Transverse colon (tissue), 4 donors: ENCODE measurements at regions not wholly inside any gene's neighbourhood (a gene's known extent, or its start where the extent isn't known, plus 50 kb on each side); places are given as distances from the start of the nearest gene placed in this dataset.

Experiments
- EP300 ChIP-seq: sonication (generic); formaldehyde crosslinking; IDR thresholded peaks from one replicate; pipeline ENCODE4 v1.6.1; 2017; ENCODE audit warnings: antibody characterized with exemption, low read depth
- POLR2A ChIP-seq: fragments of 450-650 bp; IDR thresholded peaks from one replicate; pipeline ENCODE4 v1.6.1; 2016; ENCODE audit warnings: antibody characterized with exemption, mild to moderate bottlenecking, moderate library complexity
- POLR2AphosphoS5 ChIP-seq, 3 donors: sonication (generic); formaldehyde crosslinking; IDR thresholded peaks; one replicate each; pipeline ENCODE4 v1.6.1; 2016; ENCODE audit warnings: antibody characterized with exemption in 3 of 3
- TF ChIP-seq, protein P1 (sequence below), 5 experiments: fragments of 200-600 bp in 3 of 5; fragments of 450-650 bp in 2 of 5; sonication (generic) in 3 of 5; IDR thresholded peaks; 1 replicate in 2 of 5; 2 replicates in 3 of 5; pipeline ENCODE4 v1.5.1; 2016 to 2017; ENCODE audit warnings: antibody characterized with exemption in 5 of 5, inconsistent platforms in 3 of 5, mild to moderate bottlenecking in 2 of 5, moderate library complexity in 1 of 5

DNA sequence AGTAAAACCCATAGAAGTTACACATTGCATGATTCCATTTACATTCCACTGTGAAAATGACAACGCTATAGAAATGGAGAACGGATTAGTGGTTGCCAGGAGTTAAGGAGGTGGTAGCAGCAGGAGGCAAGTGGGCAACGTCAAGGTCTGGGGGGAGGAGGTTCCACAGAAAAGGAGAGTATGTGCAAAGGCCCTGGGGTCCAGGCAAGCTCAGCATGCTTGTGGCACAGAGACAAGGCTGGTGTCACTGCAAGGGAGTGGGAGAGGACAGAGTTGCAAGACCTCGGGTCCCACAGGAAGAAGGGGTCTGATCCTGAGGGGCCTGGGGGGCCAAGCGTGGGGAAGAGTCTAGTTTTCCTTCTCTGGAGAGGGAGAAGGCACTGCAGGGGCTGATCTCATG lies 240.8 kb downstream of the MN1 start:
- TF ChIP-seq, protein P1, sequence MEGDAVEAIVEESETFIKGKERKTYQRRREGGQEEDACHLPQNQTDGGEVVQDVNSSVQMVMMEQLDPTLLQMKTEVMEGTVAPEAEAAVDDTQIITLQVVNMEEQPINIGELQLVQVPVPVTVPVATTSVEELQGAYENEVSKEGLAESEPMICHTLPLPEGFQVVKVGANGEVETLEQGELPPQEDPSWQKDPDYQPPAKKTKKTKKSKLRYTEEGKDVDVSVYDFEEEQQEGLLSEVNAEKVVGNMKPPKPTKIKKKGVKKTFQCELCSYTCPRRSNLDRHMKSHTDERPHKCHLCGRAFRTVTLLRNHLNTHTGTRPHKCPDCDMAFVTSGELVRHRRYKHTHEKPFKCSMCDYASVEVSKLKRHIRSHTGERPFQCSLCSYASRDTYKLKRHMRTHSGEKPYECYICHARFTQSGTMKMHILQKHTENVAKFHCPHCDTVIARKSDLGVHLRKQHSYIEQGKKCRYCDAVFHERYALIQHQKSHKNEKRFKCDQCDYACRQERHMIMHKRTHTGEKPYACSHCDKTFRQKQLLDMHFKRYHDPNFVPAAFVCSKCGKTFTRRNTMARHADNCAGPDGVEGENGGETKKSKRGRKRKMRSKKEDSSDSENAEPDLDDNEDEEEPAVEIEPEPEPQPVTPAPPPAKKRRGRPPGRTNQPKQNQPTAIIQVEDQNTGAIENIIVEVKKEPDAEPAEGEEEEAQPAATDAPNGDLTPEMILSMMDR (IDR thresholded peaks at IDR 0.05) = no peak
- TF ChIP-seq POLR2AphosphoS5 (IDR thresholded peaks at IDR 0.05) = no peak
- no peak for TF ChIP-seq POLR2A
- no peak for TF ChIP-seq EP300
